D721Med (cell line): ENCODE measurements at regions not wholly inside any gene's neighbourhood (a gene's known extent, or its start where the extent isn't known, plus 50 kb on each side); places are given as distances from the start of the nearest gene placed in this dataset.

Experiments used
- DNase-seq: peaks from one replicate; pipeline ENCODE4 v3.0.0; 2011; ENCODE audit warnings: low spot score; ENCODE audit not compliant: insufficient read length
- FAIRE-seq: peaks from 2 replicates; lab custom pipeline; 2011; peaks lifted over from hg19 to GRCh38; lab: Jason Lieb, UNC
- TF ChIP-seq, protein P1 (sequence below): IDR thresholded peaks from 2 replicates; pipeline ENCODE4 v1.5.1; 2012; ENCODE audit warnings: mild to moderate bottlenecking, control low read depth; ENCODE audit not compliant: insufficient read depth; ENCODE audit errors: missing control alignments

DNA sequence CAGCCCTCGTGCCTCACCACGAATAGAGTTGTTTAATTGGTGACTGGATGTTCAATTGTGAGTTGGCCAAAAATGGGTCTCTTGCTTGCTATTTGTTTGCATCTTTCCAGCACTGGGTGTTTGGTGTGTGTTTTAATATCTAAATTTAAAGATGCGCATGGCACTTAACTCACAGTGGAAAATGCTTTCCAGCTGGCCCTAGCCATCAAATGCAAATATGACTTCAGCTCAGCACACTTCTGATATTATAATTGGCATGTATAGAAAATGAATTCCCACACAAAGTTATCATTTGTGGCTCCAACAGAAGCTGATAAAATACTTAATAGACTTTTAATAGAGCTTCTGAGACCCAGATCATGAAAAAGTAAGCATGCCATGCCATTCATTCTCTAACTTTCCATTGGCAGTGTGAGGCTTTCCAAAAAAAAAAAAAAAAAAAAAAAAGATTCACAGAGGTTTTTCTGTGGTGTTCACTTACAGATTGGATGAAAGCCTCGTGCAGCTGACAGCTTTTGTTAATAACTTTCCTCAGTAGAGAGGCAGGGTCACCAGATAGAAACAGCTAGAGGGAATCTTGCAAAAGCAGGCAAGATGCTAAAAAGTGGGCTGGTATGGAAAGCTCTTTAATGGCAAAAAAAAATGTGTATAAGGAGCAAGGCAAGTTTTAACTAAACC lies 425.2 kb downstream of the GALC start:
- no peak for DNase-seq
- no peak for FAIRE-seq

DNA sequence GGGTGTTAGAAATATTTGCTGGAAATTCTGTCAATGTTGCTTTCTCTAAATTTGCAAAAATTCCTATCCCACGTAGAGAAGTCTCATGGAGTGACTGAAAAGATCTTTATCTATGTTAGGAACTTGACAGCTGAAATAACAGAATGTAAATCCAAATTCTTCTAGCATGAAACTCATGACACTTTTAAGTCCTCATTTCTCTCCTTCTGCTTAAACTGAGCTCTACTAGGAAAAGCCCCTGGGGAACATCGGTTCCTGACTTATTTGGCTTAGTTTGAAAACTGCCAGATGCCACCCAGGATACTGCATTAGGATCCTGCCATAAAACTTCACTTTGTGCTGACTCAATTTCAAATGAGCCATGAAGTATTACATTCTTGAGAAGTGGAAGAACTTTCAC lies 426.0 kb downstream of the GALC start:
- DNase-seq (no peak), FAIRE-seq (no peak)
- TF ChIP-seq, protein P1, sequence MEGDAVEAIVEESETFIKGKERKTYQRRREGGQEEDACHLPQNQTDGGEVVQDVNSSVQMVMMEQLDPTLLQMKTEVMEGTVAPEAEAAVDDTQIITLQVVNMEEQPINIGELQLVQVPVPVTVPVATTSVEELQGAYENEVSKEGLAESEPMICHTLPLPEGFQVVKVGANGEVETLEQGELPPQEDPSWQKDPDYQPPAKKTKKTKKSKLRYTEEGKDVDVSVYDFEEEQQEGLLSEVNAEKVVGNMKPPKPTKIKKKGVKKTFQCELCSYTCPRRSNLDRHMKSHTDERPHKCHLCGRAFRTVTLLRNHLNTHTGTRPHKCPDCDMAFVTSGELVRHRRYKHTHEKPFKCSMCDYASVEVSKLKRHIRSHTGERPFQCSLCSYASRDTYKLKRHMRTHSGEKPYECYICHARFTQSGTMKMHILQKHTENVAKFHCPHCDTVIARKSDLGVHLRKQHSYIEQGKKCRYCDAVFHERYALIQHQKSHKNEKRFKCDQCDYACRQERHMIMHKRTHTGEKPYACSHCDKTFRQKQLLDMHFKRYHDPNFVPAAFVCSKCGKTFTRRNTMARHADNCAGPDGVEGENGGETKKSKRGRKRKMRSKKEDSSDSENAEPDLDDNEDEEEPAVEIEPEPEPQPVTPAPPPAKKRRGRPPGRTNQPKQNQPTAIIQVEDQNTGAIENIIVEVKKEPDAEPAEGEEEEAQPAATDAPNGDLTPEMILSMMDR = no peak

More for the DNA sequence above, 425.2 kb downstream of the GALC start:
- TF ChIP-seq, protein P1 = no peak

DNA sequence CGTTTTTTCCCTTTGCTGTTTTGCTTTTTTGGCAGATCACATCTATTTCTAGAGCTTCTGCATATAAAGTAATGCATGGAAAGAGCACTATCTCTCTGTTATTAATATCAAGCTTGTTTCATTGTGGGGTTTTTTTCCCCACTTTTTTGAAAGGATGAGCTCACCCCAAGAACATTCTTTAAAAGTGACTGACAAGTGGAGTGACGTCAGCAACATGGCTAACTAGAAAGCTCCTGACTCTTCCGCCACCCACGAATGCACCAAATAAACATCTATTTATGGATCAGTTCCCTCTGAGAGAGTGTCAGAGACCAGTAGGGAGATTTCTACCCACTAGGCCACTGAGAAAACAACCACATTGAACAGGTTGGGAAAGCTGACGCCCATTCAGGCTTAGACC lies 445.4 kb downstream of the GALC start:
- FAIRE-seq (no peak), DNase-seq (no peak)
- TF ChIP-seq, protein P1 = no peak

DNA sequence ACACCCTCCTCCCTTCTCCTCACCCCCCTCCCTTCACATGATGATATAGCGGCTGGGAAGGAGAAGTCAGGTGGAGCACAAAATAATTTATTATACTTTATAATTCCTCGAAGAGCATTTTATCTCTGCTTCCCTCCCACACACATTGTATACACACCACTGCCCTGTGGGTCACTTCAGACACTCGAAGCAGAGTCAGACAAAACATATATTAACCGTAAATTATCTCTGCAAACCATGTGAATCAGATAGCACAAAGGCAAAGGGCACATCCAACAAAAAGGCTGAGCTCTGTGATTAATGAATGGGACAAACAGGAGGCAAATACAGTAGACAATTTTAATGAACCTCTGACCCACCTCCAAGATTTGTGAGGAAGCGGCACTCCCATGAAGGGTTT lies 450.7 kb downstream of the GALC start:
- no peak for FAIRE-seq
- TF ChIP-seq, protein P1 = no peak
- no peak for DNase-seq

DNA sequence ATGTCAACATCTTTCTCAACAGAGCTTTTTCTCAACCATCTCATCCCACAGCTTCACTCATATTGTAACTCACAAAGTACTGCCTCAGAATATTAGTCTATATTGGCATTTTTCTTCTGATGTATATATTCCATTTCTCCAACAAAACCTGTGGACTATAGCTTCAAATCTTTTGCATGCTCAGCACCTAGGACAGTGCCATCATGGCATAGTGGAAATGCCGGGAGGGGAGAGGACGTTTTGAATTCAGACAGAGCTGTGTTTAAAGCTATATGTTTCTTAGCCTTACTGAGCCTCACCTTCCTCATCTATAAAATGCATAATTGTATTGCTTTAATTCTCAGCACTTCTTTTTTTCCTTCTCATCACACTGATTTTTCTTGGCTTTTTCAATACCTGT lies 452.6 kb downstream of the GALC start:
- TF ChIP-seq, protein P1 = no peak
- DNase-seq (no peak), FAIRE-seq (no peak)

DNA sequence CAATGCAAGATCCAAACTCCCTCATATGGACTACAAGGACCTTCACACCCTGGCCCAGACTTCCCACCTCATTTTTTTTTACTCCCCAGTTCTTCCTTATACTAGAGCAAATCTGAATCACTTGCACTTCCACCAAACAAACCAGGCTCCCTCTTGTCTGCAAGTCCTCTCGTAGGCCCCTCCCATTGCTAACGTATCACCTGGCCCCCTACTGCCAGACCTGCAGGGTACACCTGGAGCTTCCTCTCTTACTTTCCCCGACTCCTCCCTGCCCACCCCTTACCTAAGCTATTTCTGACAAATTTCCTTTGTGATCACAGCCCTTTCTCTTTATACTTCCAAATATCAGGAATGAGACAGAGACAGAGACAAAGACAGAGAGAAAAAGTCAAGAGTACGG lies 463.9 kb downstream of the GALC start:
- DNase-seq = no peak
- no peak for FAIRE-seq
- TF ChIP-seq, protein P1 = no peak

DNA sequence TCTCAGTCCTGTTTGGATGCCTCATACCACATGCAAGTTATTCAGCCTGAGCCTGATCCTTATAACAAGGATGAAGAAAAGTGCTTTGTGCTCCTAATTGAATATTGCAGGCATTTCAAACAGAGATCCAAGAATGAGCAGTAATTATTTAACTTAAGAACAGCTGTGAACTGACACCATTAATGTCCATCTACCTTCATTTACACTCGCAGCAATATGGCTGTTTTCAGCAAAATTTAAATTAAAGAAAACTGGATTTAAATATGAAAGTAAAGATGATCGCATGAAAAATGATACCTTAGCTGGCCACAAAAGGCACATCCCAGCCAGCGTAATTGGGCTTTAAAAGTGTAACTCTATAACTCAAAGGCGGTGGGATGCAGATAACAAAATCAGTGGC lies 466.3 kb downstream of the GALC start:
- TF ChIP-seq, protein P1 = no peak
- no peak for FAIRE-seq
- DNase-seq = no peak
